ENCODE measurements at regions not wholly inside any gene's neighbourhood (a gene's known extent, or its start where the extent isn't known, plus 50 kb on each side); places are given as distances from the start of the nearest gene placed in this dataset.

- no peak for FAIRE-seq
- no peaks in the 10 kb centered on the region for H3K36me3 ChIP-seq
- no peak for DNase-seq
- WGBS, 2 donors: 53 to 67% methylated on average over 5 of the region's 5 CpGs
- no peak overlapping the region for H3K27ac ChIP-seq
- H3K4me3 ChIP-seq: no peak overlapping the region
- no peak for ATAC-seq
- no peaks in the 10 kb centered on the region for H3K27me3 ChIP-seq
- no peaks in the 10 kb centered on the region for H3K4me1 ChIP-seq
- no peak for TF ChIP-seq CTCF (IDR thresholded peaks at IDR 0.05)
- no peaks in the 10 kb centered on the region for H3K9me3 ChIP-seq
- intact Hi-C loops (cut with DNase I): no loop called here
These were observed 640.1 kb downstream of the IQCM start for GRCh38 chr4:149175549-149175948.

GRCh38 chr4:149173241-149174013, 642.2 kb downstream of the IQCM start:
- Histone ChIP-seq H3K9me3 (no peaks in the 10 kb centered on the region), H3K27ac (no peak overlapping the region), H3K4me1 (no peaks in the 10 kb centered on the region), H3K4me3 (no peak overlapping the region), H3K36me3 (no peaks in the 10 kb centered on the region), H3K27me3 (no peaks in the 10 kb centered on the region)
- WGBS, 2 donors: 71 to 84% methylated on average over 6 of the region's 6 CpGs
- intact Hi-C loops (cut with DNase I): no loop called here
- FAIRE-seq: no peak
- DNase-seq: no peak
- TF ChIP-seq CTCF (IDR thresholded peaks at IDR 0.05): no peak
- ATAC-seq: no peak

- FAIRE-seq: no peak
- TF ChIP-seq CTCF (IDR thresholded peaks at IDR 0.05): no peak
- Histone ChIP-seq H3K9me3 (no peaks in the 10 kb centered on the region), H3K27ac (no peak overlapping the region), H3K27me3 (peaks cover 0 to 5% (median 2%) of the 10 kb centered on the region in 4 donors), H3K4me3 (no peak overlapping the region), H3K4me1 (no peaks in the 10 kb centered on the region), H3K36me3 (no peaks in the 10 kb centered on the region)
- WGBS, 2 donors: 75 to 78% methylated on average over 2 of the region's 2 CpGs
- ATAC-seq: no peak
- DNase-seq: no peak
- intact Hi-C loops (cut with DNase I): no loop called here
These were observed 647.0 kb downstream of the IQCM start for GRCh38 chr4:149168645-149169044.

GRCh38 chr4:149166876-149167275, 648.8 kb downstream of the IQCM start:
- no peaks in the 10 kb centered on the region for H3K36me3 ChIP-seq
- H3K4me1 ChIP-seq: no peaks in the 10 kb centered on the region
- TF ChIP-seq CTCF (IDR thresholded peaks at IDR 0.05): no peak
- no peaks in the 10 kb centered on the region for H3K9me3 ChIP-seq
- 81 to 85% methylated on average over 2 of the region's 2 CpGs for WGBS, 2 donors
- H3K4me3 ChIP-seq: no peak overlapping the region
- FAIRE-seq (no peak), ATAC-seq (no peak), DNase-seq (no peak)
- intact Hi-C loops (cut with DNase I): no loop called here
- no peak overlapping the region for H3K27ac ChIP-seq
- peaks cover 0 to 5% (median 2%) of the 10 kb centered on the region in 4 donors for H3K27me3 ChIP-seq

GRCh38 chr4:149166365-149166764, 649.3 kb downstream of the IQCM start:
- TF ChIP-seq CTCF (IDR thresholded peaks at IDR 0.05): no peak
- Histone ChIP-seq H3K36me3 (no peaks in the 10 kb centered on the region), H3K9me3 (no peaks in the 10 kb centered on the region), H3K4me1 (no peaks in the 10 kb centered on the region), H3K4me3 (no peak overlapping the region), H3K27ac (no peak overlapping the region), H3K27me3 (peaks cover 0 to 5% (median 2%) of the 10 kb centered on the region in 4 donors)
- 67 to 86% methylated on average over 1 of the region's 1 CpG for WGBS, 2 donors
- DNase-seq (no peak), FAIRE-seq (no peak), ATAC-seq (no peak)
- intact Hi-C loops (cut with DNase I): no loop called here
